ENCODE measurements at regions not wholly inside any gene's neighbourhood (a gene's known extent, or its start where the extent isn't known, plus 50 kb on each side); places are given as distances from the start of the nearest gene placed in this dataset.

DNA sequence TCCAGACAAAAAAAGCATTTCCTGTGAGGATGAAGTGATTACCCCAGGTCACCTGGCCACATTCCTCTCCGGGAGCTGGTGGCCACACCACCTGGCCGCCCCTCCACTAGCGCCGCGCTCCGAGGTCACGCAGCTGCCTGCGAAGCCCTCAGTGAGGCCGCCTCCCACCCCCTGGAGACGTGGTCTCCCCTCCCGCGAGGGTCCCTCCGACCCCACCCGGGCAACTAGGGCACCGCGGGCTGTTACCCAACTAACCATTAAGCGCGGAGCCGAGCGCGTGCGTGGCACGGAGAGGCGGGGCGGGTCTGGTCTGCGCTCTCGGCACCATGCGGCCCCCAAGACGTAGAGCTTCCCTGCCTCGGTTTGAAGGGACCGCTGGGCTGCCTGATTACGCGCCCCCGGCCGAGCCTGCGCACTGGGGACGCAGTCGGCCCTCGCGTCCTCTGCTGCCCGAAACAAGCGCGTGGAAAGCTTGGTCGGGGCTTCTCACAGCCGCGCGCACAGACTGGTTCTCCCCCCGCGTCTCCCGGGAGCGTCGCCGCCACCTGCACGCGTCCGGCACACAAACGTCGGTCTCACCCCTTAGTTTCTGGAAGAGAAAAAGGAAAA lies 106.5 kb downstream of the SLC16A1 start:
- no peaks in the 10 kb centered on the region; a peak in 1 of 3 replicates for H3K36me3 ChIP-seq (ENCODE audit: control insufficient read depth in 2 of 2, insufficient read depth in 1 of 2, low read length in 2 of 2)
- ChIA-PET POLR2A (interaction anchor here (0.8 to 1.0 kb wide), 2 partner anchors 15 to 107 kb away, joined by 3 to 4 read pairs; partner anchors contain the start of gene SLC16A1), CTCF (interaction anchor here (0.7 kb wide), 1 partner anchor 30 kb away, joined by 4 read pairs; no protein-coding TSS in a partner anchor)
- H3K27ac ChIP-seq (ENCODE audit: extremely low read depth, low read depth, low read length) = peak overlapping the region; percentile 70; the same call in 1 of the 2 replicates
- no peaks in the 10 kb centered on the region for H3K4me1 ChIP-seq (ENCODE audit: control insufficient read depth, insufficient read depth, low read length)
- no peaks in the 10 kb centered on the region for H3K9me3 ChIP-seq (ENCODE audit: control insufficient read depth, insufficient read depth, low read depth, low read length)
- H3K4me3 ChIP-seq (ENCODE audit: low read depth, low read length) = peak overlapping the region; percentile 52
- no peak for TF ChIP-seq ZNF677 (tag by site-specific recombination; IDR thresholded peaks at IDR 0.05)
- no peak for TF ChIP-seq ZNF266 (tag by site-specific recombination; IDR thresholded peaks at IDR 0.05; ENCODE audit: low read depth)
- no peak for TF ChIP-seq ZNF530 (tag by site-specific recombination; IDR thresholded peaks at IDR 0.05; ENCODE audit: low read depth)
- TF ChIP-seq SETDB1 (IDR thresholded peaks at IDR 0.05; ENCODE audit: insufficient read length, low read length) = no peak
- TF ChIP-seq BCL11A (tag by site-specific recombination; IDR thresholded peaks at IDR 0.05; ENCODE audit: low read depth) = 0 out of 2 replicates have a peak, but pooled peaks have one; percentile 23
- no peak for TF ChIP-seq TCF7L2 (IDR thresholded peaks at IDR 0.05; ENCODE audit: borderline replicate concordance, low read depth, low read length)
- peak; percentile 58; the same call in 1 of the 2 replicates for TF ChIP-seq ZIC2 (tag by site-specific recombination; IDR thresholded peaks at IDR 0.05)
- TF ChIP-seq RBAK (tag by site-specific recombination; IDR thresholded peaks at IDR 0.05) = no peak
- TF ChIP-seq ZNF529 (tag by site-specific recombination; IDR thresholded peaks at IDR 0.05; ENCODE audit: insufficient replicate concordance) = no peak
- TF ChIP-seq ZNF223 (tag by site-specific recombination; IDR thresholded peaks at IDR 0.05) = no peak
- no peak for TF ChIP-seq OSR2 (tag by site-specific recombination; IDR thresholded peaks at IDR 0.05)
- TF ChIP-seq ZNF302 (tag by site-specific recombination; IDR thresholded peaks at IDR 0.05; ENCODE audit: low read depth) = no peak
- TF ChIP-seq ZNF174 (tag by site-specific recombination; IDR thresholded peaks at IDR 0.05) = no peak
- no peak for TF ChIP-seq ZNF610 (tag by site-specific recombination; IDR thresholded peaks at IDR 0.05; ENCODE audit: borderline replicate concordance)
- peak; percentile 60 for TF ChIP-seq ZBTB8A (tag by site-specific recombination; IDR thresholded peaks at IDR 0.05)
- no peak for TF ChIP-seq ZNF202 (tag by site-specific recombination; IDR thresholded peaks at IDR 0.05; ENCODE audit: borderline replicate concordance)
- TF ChIP-seq GLIS1 (tag by site-specific recombination; IDR thresholded peaks at IDR 0.05) = peak; percentile 88
- no peak for TF ChIP-seq ZNF514 (tag by site-specific recombination; IDR thresholded peaks at IDR 0.05)
- TF ChIP-seq HOXC10 (CRISPR knock-in tag; IDR thresholded peaks at IDR 0.05) = no peak
- peak; percentile 77; the same call in 1 of the 2 replicates for TF ChIP-seq ZBTB48 (tag by site-specific recombination; IDR thresholded peaks at IDR 0.05)
- no peak for TF ChIP-seq MYNN (tag by site-specific recombination; IDR thresholded peaks at IDR 0.05; ENCODE audit: borderline replicate concordance)
- TF ChIP-seq ZNF560 (tag by site-specific recombination; IDR thresholded peaks at IDR 0.05; ENCODE audit: borderline replicate concordance) = no peak
- TF ChIP-seq ZNF248 (tag by site-specific recombination; IDR thresholded peaks at IDR 0.05) = no peak
- TF ChIP-seq, protein P1, sequence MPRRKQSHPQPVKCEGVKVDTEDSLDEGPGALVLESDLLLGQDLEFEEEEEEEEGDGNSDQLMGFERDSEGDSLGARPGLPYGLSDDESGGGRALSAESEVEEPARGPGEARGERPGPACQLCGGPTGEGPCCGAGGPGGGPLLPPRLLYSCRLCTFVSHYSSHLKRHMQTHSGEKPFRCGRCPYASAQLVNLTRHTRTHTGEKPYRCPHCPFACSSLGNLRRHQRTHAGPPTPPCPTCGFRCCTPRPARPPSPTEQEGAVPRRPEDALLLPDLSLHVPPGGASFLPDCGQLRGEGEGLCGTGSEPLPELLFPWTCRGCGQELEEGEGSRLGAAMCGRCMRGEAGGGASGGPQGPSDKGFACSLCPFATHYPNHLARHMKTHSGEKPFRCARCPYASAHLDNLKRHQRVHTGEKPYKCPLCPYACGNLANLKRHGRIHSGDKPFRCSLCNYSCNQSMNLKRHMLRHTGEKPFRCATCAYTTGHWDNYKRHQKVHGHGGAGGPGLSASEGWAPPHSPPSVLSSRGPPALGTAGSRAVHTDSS (tag by site-specific recombination; IDR thresholded peaks at IDR 0.05) = no peak
- no peak for TF ChIP-seq SALL2 (tag by site-specific recombination; IDR thresholded peaks at IDR 0.05; ENCODE audit: borderline replicate concordance)
- TF ChIP-seq, protein P2, sequence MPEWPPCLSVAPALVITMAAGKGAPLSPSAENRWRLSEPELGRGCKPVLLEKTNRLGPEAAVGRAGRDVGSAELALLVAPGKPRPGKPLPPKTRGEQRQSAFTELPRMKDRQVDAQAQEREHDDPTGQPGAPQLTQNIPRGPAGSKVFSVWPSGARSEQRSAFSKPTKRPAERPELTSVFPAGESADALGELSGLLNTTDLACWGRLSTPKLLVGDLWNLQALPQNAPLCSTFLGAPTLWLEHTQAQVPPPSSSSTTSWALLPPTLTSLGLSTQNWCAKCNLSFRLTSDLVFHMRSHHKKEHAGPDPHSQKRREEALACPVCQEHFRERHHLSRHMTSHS (tag by site-specific recombination; IDR thresholded peaks at IDR 0.05) = no peak
- TF ChIP-seq ZNF621 (tag by site-specific recombination; IDR thresholded peaks at IDR 0.05) = no peak
- TF ChIP-seq, protein P3, sequence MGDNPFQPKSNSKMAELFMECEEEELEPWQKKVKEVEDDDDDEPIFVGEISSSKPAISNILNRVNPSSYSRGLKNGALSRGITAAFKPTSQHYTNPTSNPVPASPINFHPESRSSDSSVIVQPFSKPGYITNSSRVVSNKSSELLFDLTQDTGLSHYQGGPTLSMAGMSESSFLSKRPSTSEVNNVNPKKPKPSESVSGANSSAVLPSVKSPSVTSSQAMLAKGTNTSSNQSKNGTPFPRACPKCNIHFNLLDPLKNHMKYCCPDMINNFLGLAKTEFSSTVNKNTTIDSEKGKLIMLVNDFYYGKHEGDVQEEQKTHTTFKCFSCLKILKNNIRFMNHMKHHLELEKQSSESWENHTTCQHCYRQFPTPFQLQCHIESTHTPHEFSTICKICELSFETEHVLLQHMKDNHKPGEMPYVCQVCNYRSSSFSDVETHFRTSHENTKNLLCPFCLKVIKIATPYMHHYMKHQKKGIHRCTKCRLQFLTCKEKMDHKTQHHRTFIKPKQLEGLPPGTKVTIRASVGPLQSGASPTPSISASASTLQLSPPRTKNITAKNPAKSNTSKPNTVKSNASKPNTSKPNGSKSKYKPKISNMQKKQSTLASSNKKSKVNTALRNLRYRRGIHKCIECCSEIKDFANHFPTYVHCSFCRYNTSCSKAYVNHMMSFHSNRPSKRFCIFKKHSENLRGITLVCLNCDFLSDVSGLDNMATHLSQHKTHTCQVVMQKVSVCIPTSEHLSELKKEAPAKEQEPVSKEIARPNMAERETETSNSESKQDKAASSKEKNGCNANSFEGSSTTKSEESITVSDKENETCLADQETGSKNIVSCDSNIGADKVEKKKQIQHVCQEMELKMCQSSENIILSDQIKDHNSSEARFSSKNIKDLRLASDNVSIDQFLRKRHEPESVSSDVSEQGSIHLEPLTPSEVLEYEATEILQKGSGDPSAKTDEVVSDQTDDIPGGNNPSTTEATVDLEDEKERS (tag by site-specific recombination; IDR thresholded peaks at IDR 0.05) = no peak
- no peak for TF ChIP-seq ZSCAN16 (tag by site-specific recombination; IDR thresholded peaks at IDR 0.05)
- TF ChIP-seq ZNF184 (tag by site-specific recombination; IDR thresholded peaks at IDR 0.05) = no peak
- TF ChIP-seq, protein P4, sequence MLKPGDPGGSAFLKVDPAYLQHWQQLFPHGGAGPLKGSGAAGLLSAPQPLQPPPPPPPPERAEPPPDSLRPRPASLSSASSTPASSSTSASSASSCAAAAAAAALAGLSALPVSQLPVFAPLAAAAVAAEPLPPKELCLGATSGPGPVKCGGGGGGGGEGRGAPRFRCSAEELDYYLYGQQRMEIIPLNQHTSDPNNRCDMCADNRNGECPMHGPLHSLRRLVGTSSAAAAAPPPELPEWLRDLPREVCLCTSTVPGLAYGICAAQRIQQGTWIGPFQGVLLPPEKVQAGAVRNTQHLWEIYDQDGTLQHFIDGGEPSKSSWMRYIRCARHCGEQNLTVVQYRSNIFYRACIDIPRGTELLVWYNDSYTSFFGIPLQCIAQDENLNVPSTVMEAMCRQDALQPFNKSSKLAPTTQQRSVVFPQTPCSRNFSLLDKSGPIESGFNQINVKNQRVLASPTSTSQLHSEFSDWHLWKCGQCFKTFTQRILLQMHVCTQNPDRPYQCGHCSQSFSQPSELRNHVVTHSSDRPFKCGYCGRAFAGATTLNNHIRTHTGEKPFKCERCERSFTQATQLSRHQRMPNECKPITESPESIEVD (tag by site-specific recombination; IDR thresholded peaks at IDR 0.05) = no peak
- TF ChIP-seq ZNF138 (tag by site-specific recombination; IDR thresholded peaks at IDR 0.05; ENCODE audit: borderline replicate concordance) = no peak

Measured in HEK293 (cell line).